HEK293 (cell line): ENCODE measurements at regions not wholly inside any gene's neighbourhood (a gene's known extent, or its start where the extent isn't known, plus 50 kb on each side); places are given as distances from the start of the nearest gene placed in this dataset.

Source experiments
- CTCF ChIA-PET: fragments of 350-600 bp; formaldehyde crosslinking; extraction: SDS; loops from one replicate; lab custom pipeline; 2021; ENCODE audit warnings: antibody characterized with exemption; lab: Yijun Ruan, JAX
- POLR2A ChIA-PET: fragments of 300-600 bp; formaldehyde crosslinking; extraction: SDS; loops from one replicate; lab custom pipeline; 2020; ENCODE audit warnings: antibody characterized with exemption, inconsistent platforms; lab: Yijun Ruan, JAX
- H3K27ac ChIP-seq: fragments of 200-500 bp; sonication (Bioruptor generic); 2 replicates; pipeline ENCODE4 v1.5.1; 2014; ENCODE audit warnings: low read depth, low read length, control low read depth, inconsistent platforms; ENCODE audit errors: extremely low read depth
- H3K36me3 ChIP-seq, 2 experiments: fragments of 200-500 bp in 1 of 2; sonication (Bioruptor generic) in 1 of 2; 1 replicate in 1 of 2; 2 replicates in 1 of 2; pipeline ENCODE4 v1.5.1; 2014 to 2017; ENCODE audit warnings: inconsistent platforms in 2 of 2, low read length in 2 of 2; ENCODE audit not compliant: control insufficient read depth in 2 of 2, insufficient read depth in 1 of 2
- H3K4me1 ChIP-seq: fragments of 200-500 bp; sonication (Bioruptor generic); 2 replicates; pipeline ENCODE4 v1.5.1; 2014; ENCODE audit warnings: mild to moderate bottlenecking, low read length, inconsistent platforms; ENCODE audit not compliant: control insufficient read depth, insufficient read depth
- H3K4me3 ChIP-seq: 2 replicates; pipeline ENCODE4 v1.5.1; 2011; ENCODE audit warnings: low read depth, mild to moderate bottlenecking, control low read depth, low read length, moderate library complexity
- H3K9me3 ChIP-seq: fragments of 200-500 bp; sonication (Bioruptor generic); 2 replicates; pipeline ENCODE4 v1.5.1; 2014; ENCODE audit warnings: low read depth, low read length, inconsistent platforms; ENCODE audit not compliant: control insufficient read depth, insufficient read depth
- ATF2 ChIP-seq: fragments of 450-650 bp; formaldehyde crosslinking; IDR thresholded peaks from 2 replicates; pipeline ENCODE4 v1.5.1; 2016; ENCODE audit warnings: missing biosample characterization, missing genetic modification characterization, low read depth
- INSM2 ChIP-seq: fragments of 450-650 bp; formaldehyde crosslinking; IDR thresholded peaks from 2 replicates; pipeline ENCODE4 v1.5.1; 2016; ENCODE audit warnings: missing biosample characterization, missing genetic modification characterization
- KLF8 ChIP-seq: fragments of 450-650 bp; formaldehyde crosslinking; IDR thresholded peaks from 2 replicates; pipeline ENCODE4 v1.5.1; 2016; ENCODE audit warnings: missing biosample characterization, missing genetic modification characterization
- PRDM2 ChIP-seq: fragments of 450-650 bp; formaldehyde crosslinking; IDR thresholded peaks from 2 replicates; pipeline ENCODE4 v1.5.1; 2016; ENCODE audit warnings: missing biosample characterization, missing genetic modification characterization, borderline replicate concordance
- SP3 ChIP-seq: fragments of 450-650 bp; formaldehyde crosslinking; IDR thresholded peaks from 2 replicates; pipeline ENCODE4 v1.5.1; 2016; ENCODE audit warnings: missing biosample characterization, missing genetic modification characterization
- SP7 ChIP-seq: fragments of 450-650 bp; formaldehyde crosslinking; IDR thresholded peaks from 2 replicates; pipeline ENCODE4 v1.5.1; 2016; ENCODE audit warnings: missing biosample characterization, missing genetic modification characterization
- WT1 ChIP-seq: fragments of 450-650 bp; formaldehyde crosslinking; IDR thresholded peaks from 2 replicates; pipeline ENCODE4 v1.5.1; 2016; ENCODE audit warnings: missing biosample characterization, missing genetic modification characterization
- YY1 ChIP-seq: fragments of 450-650 bp; formaldehyde crosslinking; IDR thresholded peaks from 2 replicates; pipeline ENCODE4 v1.5.1; 2018; ENCODE audit warnings: missing biosample characterization, missing genetic modification characterization
- ZBTB48 ChIP-seq: fragments of 450-650 bp; formaldehyde crosslinking; IDR thresholded peaks from 2 replicates; pipeline ENCODE4 v1.5.1; 2016; ENCODE audit warnings: missing biosample characterization, missing genetic modification characterization
- ZNF10 ChIP-seq: fragments of 450-650 bp; formaldehyde crosslinking; IDR thresholded peaks from 2 replicates; pipeline ENCODE4 v1.5.1; 2017; ENCODE audit warnings: missing biosample characterization, missing genetic modification characterization
- ZNF157 ChIP-seq: fragments of 450-650 bp; formaldehyde crosslinking; IDR thresholded peaks from 2 replicates; pipeline ENCODE4 v1.5.1; 2016; ENCODE audit warnings: missing biosample characterization, missing genetic modification characterization
- ZNF202 ChIP-seq: fragments of 450-650 bp; formaldehyde crosslinking; IDR thresholded peaks from 2 replicates; pipeline ENCODE4 v1.5.1; 2016; ENCODE audit warnings: missing biosample characterization, missing genetic modification characterization, borderline replicate concordance
- ZNF214 ChIP-seq: fragments of 450-650 bp; formaldehyde crosslinking; IDR thresholded peaks from 2 replicates; pipeline ENCODE4 v1.5.1; 2017; ENCODE audit warnings: missing biosample characterization, mild to moderate bottlenecking, missing genetic modification characterization, borderline replicate concordance
- ZNF311 ChIP-seq: fragments of 450-650 bp; formaldehyde crosslinking; IDR thresholded peaks from 2 replicates; pipeline ENCODE4 v1.5.1; 2017; ENCODE audit warnings: missing biosample characterization, missing genetic modification characterization, borderline replicate concordance
- ZNF324 ChIP-seq: fragments of 450-650 bp; formaldehyde crosslinking; IDR thresholded peaks from 2 replicates; pipeline ENCODE4 v1.5.1; 2016; ENCODE audit warnings: missing biosample characterization, missing genetic modification characterization
- ZNF335 ChIP-seq: fragments of 450-650 bp; formaldehyde crosslinking; conservative IDR thresholded peaks from 2 replicates; pipeline ENCODE4 v1.5.1; 2016; ENCODE audit warnings: missing biosample characterization, missing genetic modification characterization
- ZNF433 ChIP-seq: fragments of 450-650 bp; formaldehyde crosslinking; IDR thresholded peaks from 2 replicates; pipeline ENCODE4 v1.5.1; 2016; ENCODE audit warnings: missing biosample characterization, missing genetic modification characterization, low read depth
- ZNF513 ChIP-seq: fragments of 450-650 bp; IDR thresholded peaks from 2 replicates; pipeline ENCODE4 v1.5.1; 2018; ENCODE audit warnings: missing biosample characterization, missing genetic modification characterization
- ZNF610 ChIP-seq: fragments of 450-650 bp; formaldehyde crosslinking; IDR thresholded peaks from 2 replicates; pipeline ENCODE4 v1.5.1; 2016; ENCODE audit warnings: missing biosample characterization, missing genetic modification characterization, borderline replicate concordance
- ZNF624 ChIP-seq: fragments of 450-650 bp; formaldehyde crosslinking; IDR thresholded peaks from 2 replicates; pipeline ENCODE4 v1.5.1; 2017; ENCODE audit warnings: missing biosample characterization, missing genetic modification characterization
- ZNF629 ChIP-seq: fragments of 450-650 bp; formaldehyde crosslinking; IDR thresholded peaks from 2 replicates; pipeline ENCODE4 v1.5.1; 2017; ENCODE audit warnings: missing biosample characterization, missing genetic modification characterization
- ZNF658 ChIP-seq: fragments of 450-650 bp; formaldehyde crosslinking; IDR thresholded peaks from 2 replicates; pipeline ENCODE4; 2016; ENCODE audit warnings: missing biosample characterization, missing genetic modification characterization
- ZNF830 ChIP-seq: fragments of 450-650 bp; IDR thresholded peaks from 2 replicates; pipeline ENCODE4 v1.5.0; 2018; ENCODE audit warnings: missing biosample characterization, missing genetic modification characterization, low read depth, mild to moderate bottlenecking, moderate library complexity
- TF ChIP-seq, protein P1 (sequence below): fragments of 450-650 bp; formaldehyde crosslinking; IDR thresholded peaks from 2 replicates; pipeline ENCODE4 v1.5.0; 2017; ENCODE audit warnings: missing biosample characterization, missing genetic modification characterization, borderline replicate concordance

GRCh38 chr19:34118879-34119748 lies 53.2 kb upstream of the LSM14A start:
- H3K9me3 ChIP-seq, result no peaks in the 10 kb centered on the region; the same call in 1 of the 2 replicates
- peaks cover 7% of the 10 kb centered on the region; the same call in 1 of the 2 replicates for H3K4me1 ChIP-seq
- POLR2A ChIA-PET, result interaction anchor here (0.6 to 2.5 kb wide), 2 partner anchors 15 to 29 kb away, joined by 3 to 7 read pairs; no protein-coding TSS in a partner anchor
- CTCF ChIA-PET, result interaction anchor here (0.6 to 7.6 kb wide), 24 partner anchors 10 to 371 kb away, joined by 3 to 133 read pairs (median 5); no protein-coding TSS in a partner anchor
- no peak overlapping the region for H3K27ac ChIP-seq
- H3K4me3 ChIP-seq, result no peak overlapping the region
- no peaks in the 10 kb centered on the region; a peak in 1 of 3 replicates for H3K36me3 ChIP-seq
- TF ChIP-seq PRDM2 (tag by site-specific recombination), result no peak
- no peak for TF ChIP-seq ZNF311 (tag by site-specific recombination)
- no peak for TF ChIP-seq ZNF830 (tag by site-specific recombination)
- TF ChIP-seq ZNF629 (tag by site-specific recombination), result no peak
- no peak for TF ChIP-seq KLF8 (tag by site-specific recombination)
- no peak for TF ChIP-seq ZNF202
- no peak for TF ChIP-seq ZNF10
- peak; percentile 47; the same call in 1 of the 2 replicates for TF ChIP-seq SP7 (tag by site-specific recombination)
- no peak for TF ChIP-seq ZNF513 (tag by site-specific recombination)
- peak; percentile 80 for TF ChIP-seq ATF2 (tag by site-specific recombination)
- no peak for TF ChIP-seq ZNF658 (tag by site-specific recombination)
- no peak for TF ChIP-seq ZNF624 (tag by site-specific recombination)
- peak; percentile 21; the same call in 1 of the 2 replicates for TF ChIP-seq WT1 (tag by site-specific recombination)
- TF ChIP-seq ZNF433 (tag by site-specific recombination), result no peak
- TF ChIP-seq YY1, result no peak
- TF ChIP-seq ZNF157 (tag by site-specific recombination), result no peak
- TF ChIP-seq ZBTB48, result peak; percentile 99
- TF ChIP-seq INSM2 (tag by site-specific recombination), result no peak
- TF ChIP-seq, protein P1, sequence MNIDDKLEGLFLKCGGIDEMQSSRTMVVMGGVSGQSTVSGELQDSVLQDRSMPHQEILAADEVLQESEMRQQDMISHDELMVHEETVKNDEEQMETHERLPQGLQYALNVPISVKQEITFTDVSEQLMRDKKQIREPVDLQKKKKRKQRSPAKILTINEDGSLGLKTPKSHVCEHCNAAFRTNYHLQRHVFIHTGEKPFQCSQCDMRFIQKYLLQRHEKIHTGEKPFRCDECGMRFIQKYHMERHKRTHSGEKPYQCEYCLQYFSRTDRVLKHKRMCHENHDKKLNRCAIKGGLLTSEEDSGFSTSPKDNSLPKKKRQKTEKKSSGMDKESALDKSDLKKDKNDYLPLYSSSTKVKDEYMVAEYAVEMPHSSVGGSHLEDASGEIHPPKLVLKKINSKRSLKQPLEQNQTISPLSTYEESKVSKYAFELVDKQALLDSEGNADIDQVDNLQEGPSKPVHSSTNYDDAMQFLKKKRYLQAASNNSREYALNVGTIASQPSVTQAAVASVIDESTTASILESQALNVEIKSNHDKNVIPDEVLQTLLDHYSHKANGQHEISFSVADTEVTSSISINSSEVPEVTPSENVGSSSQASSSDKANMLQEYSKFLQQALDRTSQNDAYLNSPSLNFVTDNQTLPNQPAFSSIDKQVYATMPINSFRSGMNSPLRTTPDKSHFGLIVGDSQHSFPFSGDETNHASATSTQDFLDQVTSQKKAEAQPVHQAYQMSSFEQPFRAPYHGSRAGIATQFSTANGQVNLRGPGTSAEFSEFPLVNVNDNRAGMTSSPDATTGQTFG (tag by site-specific recombination), result no peak
- TF ChIP-seq ZNF214 (tag by site-specific recombination), result no peak
- peak; percentile 40; the same call in 1 of the 2 replicates for TF ChIP-seq ZNF335 (tag by site-specific recombination)
- no peak for TF ChIP-seq ZNF610 (tag by site-specific recombination)
- TF ChIP-seq SP3 (tag by site-specific recombination), result no peak
- no peak for TF ChIP-seq ZNF324 (tag by site-specific recombination)
